Right renal pelvis (tissue), 4 donors: ENCODE measurements at regions not wholly inside any gene's neighbourhood (a gene's known extent, or its start where the extent isn't known, plus 50 kb on each side); places are given as distances from the start of the nearest gene placed in this dataset.
"Not testable (repeated sequence)": the region's sequence is repeated elsewhere in the genome, so short reads cannot be mapped to it uniquely, and the experiment has no call there.

Experiments used
- DNase-seq, 4 donors: peaks; one replicate each; pipeline ENCODE4 v3.0.0-alpha.2; 2013; ENCODE audit warnings: low read depth in 4 of 4, low spot score in 3 of 4, missing footprints in 1 of 4

DNA sequence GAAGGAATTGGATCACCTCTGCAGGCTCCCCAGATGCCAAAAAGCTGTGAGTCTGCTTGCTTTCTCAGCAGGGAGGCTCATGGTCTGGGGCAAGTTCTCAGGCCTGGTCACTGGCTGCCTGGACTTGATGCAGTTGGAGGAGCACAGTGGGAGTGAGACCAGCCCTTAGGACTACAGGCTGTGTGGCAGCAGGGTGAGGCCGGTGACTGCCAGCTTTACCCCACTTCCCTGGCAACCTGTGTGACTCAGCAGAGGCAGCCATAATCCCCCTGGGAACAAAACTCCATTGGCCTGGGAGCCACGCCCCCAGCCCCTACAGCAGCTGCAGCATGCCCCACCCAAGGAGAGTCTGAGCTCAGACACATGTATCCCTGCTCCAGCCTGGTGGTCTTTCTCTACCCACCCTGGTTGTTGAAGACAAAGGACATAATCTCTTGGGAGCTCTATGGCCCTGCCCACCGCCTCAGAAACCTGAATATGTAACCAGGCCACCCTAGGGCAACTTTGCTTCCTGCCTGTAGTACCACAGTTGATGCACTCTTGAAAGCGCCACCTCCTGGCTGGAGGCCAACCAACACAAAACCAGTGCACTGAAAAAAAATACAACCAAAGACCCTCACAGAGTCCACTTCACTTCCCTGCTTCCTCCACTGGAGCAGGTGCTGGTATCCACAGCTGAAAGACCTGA lies 106.8 kb upstream of the SPATS2L start:
- no peak for DNase-seq

DNA sequence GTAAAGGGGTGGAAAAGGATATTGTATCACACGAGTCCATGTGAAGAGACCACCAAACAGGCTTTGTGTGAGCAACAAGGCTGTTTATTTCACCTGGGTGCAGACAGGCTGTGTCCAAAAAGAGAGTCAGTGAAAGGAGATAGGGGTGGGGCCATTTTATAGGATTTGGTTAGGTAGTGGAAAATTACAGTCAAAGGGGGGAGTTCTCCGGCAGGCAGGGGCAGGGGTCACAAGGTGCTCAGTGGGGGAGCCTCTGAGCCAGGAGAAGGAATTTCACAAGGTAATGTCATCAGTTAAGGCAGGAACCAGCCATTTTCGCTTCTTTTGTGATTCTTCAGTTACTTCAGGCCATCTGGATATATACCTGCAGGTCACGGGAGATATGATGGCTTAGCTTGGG lies 104.7 kb upstream of the SPATS2L start:
- DNase-seq, result not testable (repeated sequence)

DNA sequence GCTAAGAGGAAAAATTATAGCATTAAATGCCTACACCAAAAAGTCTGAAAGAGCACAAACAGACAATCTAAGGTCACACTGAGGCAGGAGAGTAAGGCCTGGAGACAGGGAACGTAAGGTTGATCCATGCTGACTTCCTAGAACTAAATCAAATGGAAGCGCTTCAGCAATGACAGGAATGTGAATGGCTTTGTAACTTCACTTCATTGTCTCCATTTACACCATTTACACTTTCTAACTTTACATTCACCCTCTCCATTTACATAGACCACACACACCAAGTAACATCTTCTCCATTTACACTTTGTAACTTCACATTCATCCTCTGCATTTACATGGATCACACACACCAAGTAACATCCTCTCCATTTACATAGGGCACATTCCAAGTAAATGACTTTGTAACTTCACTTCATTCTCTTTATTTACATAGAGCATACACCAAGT lies 103.1 kb upstream of the SPATS2L start:
- DNase-seq, result no peak

DNA sequence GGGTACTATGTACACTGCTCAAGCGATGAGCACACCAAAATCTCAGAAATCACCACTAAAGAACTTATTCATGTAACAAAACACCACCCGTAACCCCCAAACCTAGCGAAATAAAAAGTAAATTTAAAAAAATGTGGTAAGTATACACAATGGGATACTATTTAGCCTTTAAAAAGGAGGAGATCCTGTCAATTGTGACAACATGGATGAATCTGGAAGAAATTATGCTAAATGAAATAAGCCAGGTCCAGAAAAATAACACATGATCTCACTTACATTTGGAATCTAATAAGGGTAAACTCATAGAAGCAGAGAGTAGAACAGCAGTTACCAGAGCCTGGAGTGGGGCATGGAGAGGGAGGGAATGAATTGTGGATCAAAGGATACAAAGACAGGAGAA lies 98.5 kb upstream of the SPATS2L start:
- DNase-seq, result no peak

DNA sequence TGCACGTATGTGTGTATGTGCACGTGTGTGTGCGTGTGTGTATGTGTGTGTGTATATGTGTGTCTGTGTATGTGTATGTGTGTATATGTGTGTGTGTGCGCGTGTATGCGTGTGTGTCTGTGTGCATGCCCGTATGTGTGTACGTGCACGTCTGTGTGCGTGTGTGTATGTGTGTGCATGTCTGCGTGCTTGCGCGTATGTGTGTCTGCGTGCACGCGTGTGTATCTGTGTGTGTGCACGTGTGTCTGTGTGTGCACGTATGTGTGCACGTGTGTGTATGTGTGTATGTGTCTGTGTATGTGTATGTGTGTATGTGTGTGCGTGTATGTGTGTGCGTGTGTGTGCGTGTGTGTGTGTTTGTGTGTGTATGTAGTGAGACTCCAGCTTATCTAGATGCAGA lies 97.5 kb upstream of the SPATS2L start:
- DNase-seq, result no peak

DNA sequence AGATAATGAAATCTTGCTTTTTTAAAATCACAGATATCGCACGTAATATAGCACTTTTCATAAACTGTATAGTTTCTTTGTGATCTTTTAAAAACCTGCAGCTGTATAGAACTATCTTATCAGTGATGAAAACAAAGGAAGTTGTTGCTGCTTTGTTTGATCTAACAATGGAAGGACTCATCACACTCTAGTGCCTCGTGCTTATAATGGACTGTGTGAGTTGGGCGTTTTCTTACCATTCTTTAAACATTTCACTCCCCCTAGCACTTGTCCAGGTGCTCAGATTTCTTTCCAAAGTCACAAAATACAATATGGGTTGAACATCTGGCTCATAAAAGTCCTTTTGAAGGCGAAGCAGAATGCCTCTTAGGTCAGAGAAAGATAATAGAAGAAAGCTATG lies 94.8 kb upstream of the SPATS2L start:
- no peak for DNase-seq

DNA sequence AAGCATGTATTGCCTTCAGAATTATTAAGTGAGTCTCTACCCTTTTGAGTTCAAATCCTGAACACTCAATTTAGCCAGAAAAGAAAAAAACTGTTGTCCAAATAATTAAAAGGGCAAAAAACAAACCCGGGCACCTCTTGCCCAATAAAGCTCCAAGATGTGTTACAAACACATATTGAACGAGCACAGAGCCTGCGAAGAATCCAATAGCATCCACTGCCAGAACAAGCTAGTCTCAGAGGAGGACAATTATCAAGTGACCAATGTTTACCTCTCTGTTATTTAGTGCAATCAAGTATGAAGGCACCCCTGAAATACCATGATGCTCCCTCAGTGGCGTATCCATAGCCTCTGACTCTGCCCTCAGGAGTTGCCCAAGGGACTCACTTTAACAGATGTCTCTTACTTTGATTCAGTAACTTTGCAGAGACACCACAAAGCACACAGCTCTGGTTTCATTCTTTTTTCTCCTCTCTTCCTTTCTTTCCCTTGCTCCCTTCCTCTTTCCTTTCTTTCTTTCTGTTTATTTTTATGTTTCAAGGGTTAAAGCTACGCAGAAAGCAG lies 93.5 kb upstream of the SPATS2L start:
- no peak for DNase-seq

DNA sequence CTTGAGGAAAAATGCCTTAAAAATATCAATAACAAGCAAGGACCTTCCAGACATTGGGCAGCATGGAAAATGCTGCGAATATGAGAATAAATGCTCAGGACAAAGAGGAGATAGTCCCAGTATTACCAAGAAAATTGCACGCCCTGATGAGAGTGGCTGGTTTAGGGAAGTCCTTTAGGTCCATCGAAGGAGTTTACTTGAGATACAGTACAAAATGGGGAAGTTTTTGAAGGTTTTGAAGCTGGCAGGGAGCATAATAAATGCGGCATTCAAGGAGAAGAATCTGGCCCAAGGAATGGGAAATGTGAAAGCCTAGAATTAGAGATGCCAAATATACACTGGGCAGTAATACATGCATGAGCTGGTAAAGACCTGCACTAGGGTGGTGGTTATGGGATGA lies 90.2 kb upstream of the SPATS2L start:
- DNase-seq, result no peak

DNA sequence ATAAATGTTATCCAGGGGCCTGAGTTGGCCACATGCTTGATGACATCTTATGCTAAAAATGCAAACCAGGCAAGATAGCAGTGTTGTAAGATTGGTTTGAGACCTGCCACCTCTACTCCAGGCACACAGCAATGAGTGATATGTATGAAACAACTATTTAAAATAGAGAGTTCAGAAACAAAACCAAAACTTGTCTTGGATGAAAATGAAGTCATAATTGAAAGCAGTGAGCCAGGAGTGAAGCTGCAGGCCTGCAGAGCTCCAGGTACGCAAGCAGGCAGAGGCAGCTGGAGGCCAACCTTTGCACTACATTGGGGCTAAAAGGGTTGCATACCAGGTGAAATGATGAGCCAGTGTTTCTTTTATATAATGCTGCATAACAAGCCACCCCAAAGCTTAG lies 89.2 kb upstream of the SPATS2L start:
- no peak for DNase-seq

DNA sequence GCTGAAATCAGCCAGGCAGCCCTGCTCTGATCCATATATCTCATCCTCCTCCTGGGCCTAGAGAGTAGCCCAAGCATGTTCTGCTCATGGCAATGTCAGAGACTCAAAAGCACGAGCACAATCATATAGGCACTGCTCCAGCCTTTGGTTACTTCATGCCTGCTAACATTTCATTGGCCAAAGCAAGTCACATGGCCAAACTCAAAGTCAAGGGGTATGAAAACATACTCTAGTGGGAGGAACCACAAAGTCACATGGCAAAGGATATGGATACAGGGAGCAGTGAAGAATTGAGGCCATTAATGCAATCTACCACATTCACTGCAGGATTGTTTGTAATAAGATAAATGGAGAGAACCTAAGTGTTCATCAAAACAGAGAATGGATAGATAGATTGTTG lies 87.8 kb upstream of the SPATS2L start:
- no peak for DNase-seq

DNA sequence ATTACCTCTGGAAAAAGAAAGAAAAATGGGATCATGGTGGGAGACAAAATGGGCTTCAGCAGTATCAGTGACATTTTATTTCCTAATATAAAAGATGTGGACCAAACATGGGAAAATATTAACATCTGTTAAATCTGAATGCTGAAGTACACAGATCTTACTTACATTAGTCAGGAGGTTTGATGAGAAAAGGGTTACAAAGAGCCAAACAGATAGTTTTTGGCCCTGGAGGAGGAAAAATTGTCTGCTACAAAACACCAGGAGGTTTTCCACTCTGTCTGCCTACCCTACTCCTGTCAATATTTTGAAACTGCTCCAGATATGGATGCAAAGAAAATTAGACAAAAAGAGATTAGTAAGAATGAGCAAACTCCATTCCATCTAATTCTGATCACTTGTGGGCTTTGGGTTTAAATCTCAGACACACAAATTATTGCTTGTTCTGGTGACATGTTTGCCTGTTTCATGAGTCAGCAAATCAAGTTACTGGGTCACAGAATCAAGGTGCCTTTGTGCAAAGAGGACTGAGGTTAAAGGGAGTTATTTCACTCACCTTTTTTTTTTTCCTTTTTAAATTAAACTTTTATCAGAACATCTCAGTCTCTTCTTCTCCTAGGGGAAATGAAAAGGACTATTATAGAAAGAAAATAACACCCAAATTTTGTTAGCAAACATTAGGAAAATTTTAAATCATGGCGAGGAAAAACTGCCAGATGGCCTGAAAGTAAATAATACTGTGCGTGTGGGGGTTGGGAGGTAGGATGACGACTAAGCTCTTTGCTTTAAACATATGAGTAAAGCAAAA lies 87.0 kb upstream of the SPATS2L start:
- DNase-seq, result no peak

DNA sequence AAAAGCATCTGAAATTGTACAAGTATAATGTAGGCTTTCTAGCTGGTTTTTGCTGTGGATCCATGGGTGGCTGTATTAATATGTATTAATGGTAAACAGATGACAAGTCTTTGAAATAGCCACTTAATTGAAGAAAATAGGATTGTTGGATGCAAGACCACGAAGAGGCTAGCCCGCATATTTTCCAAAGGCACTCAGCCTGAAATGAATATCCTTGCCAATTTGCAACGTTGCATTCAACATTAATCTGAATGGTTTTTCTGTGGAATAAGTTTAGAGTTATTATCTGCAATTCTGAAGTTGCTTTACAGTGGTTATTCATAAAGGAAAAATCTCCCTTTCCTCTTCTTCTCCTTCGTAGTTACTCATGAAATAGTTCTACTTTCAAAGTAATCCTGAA lies 86.2 kb upstream of the SPATS2L start:
- DNase-seq, result no peak

DNA sequence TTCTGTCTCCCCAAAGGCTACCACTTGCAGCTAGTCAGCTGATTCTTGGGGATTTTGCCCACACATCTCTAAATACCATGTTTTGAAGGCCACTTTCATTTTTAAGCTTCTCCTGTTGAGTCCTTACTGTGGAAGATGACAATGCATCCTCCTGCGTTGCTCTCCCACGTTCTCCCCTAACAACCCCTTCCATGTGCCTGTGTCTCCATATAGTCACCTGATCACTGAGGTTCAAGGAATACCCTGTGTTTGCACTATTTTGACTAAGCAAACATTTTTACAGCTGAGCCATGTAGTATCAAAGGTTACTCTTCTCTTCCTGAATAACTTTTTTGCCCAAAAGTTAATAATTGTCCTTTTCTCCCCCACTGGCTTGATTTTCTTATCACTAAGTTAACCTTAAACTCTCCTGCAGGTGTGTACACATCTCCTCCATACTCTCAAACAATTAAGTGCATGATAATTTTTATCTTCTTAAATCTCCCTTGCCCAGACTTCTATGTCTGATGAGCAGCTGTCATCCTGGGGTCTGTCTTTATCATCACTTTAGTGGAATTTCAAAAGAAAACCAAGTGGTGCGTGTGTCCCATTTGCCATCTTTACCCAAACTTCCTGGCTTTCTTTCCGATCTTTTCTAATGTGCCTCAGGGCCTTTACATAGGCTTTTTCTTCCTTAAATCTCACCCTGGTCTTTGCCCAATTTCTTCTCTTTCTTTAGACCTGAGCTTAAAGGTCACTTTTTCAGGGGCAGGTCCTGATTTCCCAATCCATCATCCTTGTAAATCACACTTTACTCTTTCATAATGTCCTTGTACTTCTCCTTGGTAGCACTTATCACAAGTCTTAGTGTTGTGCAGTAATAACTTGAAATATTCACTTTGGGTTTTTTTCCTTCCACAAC lies 85.2 kb upstream of the SPATS2L start:
- DNase-seq, result no peak

DNA sequence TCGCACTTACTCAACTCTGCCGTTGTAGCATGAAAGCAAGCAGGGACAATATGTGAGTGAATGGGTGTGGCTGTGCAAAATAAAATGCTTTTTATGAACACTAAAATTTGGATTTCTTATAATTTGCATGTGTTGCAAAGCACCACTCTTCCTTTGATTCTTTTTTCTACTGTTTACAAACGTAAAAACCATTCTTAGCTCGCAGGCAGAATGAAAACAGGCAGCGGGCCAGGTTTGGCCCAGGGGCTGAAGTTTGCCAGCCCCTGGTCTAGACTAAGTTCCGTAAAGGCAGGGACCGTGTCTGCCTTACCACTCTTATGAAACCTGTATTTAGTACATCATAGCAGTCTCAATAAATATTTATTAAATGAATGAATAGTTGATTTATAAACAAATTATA lies 83.7 kb upstream of the SPATS2L start:
- no peak for DNase-seq

DNA sequence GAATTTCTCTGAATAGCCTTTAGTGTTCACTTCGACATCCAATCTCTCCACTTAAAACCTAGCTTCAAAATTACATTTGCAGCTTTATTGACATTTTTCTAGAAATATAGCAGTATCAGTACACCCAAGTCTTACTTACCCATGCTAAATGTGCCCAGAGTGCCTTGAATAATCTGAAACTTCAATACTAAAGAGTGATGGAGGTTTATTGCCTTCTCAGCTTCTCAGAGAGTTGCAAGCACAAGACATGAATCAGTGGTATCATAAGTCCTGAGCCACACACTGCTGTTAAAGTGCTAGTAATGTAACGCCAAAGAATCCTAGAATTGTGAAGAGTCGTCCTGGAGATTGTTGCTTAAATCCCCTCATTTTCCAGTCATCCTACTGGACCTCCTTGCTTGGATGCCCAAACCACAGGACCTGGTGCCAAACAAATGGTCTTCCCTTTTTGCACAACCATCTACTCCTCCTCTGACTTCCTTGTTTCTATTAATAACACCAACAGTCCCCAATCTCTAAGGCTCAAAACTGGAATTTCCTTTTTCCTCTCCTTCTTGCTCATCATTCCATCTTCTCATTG lies 83.2 kb upstream of the SPATS2L start:
- DNase-seq, result no peak

DNA sequence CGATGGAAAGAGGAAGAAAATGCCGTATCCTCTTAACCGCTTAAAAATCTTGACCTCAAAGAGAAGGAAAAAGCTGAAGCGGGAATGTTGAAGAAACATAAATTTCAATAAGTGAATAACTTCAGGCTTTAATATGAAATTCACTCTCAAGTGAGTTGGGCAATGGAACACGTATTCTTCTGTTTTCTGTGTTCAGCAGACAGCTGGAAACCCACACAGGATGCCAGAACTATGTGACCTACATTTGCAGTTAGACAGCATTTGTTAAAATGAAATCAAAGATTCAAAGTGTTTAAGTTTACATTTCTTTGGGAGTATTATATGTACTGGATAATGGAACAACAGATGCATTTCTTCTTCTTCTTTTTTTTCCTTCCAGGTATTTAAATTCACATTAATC lies 80.5 kb upstream of the SPATS2L start:
- DNase-seq, result no peak

DNA sequence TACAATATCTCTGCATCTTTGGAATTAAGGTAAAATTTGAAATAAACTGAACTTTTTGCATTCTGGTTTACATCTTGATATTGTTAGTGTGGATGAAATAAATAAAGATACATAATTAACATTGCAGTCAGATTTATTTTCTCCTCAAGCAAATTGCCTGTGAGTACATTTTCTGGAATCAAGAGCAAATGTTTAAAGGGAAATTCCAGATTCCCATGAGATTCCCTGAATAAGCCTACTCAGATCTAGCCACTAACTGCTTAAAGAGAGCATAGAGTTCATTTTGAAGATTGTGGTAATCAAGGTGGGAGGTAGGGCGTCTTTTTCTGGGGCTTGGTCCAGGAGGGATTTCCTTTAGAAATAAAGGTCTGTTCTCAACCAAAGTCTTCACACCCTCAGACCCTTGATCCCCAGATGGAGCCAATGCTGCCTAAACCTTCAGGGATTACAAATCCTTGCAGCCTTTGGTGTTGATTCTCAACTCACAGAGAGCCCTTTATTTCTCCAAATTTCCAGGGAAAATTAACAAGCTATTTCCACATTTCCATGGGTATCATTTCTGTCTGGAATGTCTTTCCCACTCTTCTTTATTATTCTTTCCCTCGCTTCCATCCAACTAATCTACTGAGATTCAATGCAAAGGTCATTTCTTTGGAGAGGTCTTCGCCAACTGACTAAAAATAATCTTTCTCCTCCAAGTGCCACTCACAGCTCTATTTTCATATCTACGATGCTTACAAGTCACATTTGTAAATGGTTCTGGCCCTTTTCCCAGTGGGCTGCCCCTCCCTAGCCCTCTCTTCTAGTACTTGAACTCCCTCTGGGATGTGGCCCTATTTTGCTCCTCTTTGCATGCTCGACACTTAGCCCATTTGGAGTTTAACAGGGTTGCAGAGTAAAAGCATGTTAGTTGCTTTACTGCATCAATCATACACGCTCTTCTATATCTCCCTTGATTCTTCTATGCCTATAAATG lies 79.8 kb upstream of the SPATS2L start:
- DNase-seq, result no peak

DNA sequence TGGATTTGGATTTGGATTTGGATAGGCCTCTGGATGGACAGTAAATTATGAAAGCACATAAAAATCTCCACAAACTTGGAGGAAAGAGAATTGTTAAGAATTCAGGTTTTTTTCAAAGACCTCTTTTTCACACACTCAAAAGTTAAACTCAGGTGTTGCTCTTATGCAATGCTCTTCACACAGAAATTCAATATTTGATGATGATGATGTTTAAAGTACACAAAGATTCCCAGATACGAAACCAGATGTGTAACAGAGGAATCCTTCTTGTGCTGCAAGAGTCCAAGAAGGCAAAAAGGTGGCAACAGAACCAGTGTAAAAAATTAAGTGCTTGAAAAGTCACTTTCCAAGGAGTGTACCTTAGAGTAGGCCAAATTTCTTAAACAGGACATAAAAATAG lies 75.8 kb upstream of the SPATS2L start:
- DNase-seq, result no peak

DNA sequence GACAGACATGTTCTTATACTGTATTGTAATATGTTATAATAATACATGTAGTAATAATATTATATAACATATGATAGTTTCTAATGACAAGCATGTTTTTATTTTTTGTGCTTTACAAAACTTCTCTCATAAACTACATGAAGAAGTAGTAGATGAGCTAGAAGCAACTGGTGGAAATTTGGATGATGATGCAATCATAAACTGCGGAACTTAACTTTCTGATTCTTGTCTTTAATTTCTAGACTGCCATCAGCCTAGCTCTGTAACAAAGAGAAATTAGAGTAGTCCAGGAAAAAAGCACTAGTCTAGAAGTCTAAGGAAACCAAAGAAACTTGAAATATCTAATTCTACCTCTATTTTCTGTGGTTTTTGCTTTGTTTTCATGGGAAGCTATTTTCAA lies 71.0 kb upstream of the SPATS2L start:
- no peak for DNase-seq
